ENCODE measurements at regions not wholly inside any gene's neighbourhood (a gene's known extent, or its start where the extent isn't known, plus 50 kb on each side); places are given as distances from the start of the nearest gene placed in this dataset.

GRCh38 chr18:70998490-70998889 lies 709.6 kb downstream of the SOCS6 start:
- Mint-ChIP-seq H3K27me3 (no peaks in the 10 kb centered on the region), H3K4me3 (no peak overlapping the region), H3K36me3 (no peaks in the 10 kb centered on the region), H3K9me3 (no peaks in the 10 kb centered on the region), H3K27ac (no peak overlapping the region), H3K4me1 (ENCODE audit: unreplicated experiment) (no peaks in the 10 kb centered on the region)
- DNase-seq (ENCODE audit: extremely low spot score, unreplicated experiment), result no peak
- TF ChIP-seq CTCF (conservative IDR thresholded peaks at IDR 0.05), result peak; percentile 46

DNA sequence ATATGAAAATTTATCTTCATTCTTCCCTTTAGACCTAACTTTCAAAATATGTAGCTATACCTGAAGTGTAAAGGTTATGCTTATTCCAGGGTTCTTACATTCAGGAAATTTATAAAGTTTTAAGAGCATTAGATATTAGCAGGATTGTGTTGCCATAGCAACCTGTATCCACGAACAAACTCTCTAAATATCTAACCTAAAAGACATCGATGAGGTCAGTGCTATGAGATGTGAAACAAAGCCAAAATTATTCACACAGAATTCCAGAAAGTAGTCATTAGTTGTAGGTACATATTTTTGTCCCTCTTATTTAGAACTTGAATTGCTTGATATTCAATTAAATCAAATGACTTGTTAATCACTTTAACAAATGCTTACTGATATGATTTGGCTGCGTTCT lies 705.3 kb downstream of the SOCS6 start:
- TF ChIP-seq CTCF (conservative IDR thresholded peaks at IDR 0.05), result no peak

DNA sequence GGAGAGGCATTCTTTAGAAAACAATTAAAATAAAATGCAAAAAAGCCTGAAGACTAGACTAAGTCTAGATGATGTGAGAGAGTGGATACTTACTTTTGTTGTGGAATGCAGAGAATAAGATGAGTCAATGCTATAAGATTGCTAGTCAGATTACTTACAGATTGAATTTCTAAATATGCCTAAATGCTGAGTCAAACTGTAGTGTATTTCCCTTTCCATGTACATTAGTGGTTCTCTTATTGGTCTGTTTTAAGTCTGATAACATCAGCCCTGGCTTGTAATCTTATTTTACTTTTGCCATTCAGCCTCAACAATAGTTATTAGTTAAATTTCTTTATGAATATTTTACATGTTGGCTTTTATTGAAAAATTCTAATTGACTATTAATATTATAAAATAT lies 702.7 kb downstream of the SOCS6 start:
- no peak for DNase-seq (ENCODE audit: extremely low spot score, unreplicated experiment)
- no peaks in the 10 kb centered on the region for H3K4me1 Mint-ChIP-seq (ENCODE audit: unreplicated experiment)
- no peak overlapping the region for H3K27ac Mint-ChIP-seq
- TF ChIP-seq CTCF (conservative IDR thresholded peaks at IDR 0.05), result no peak
- no peaks in the 10 kb centered on the region for H3K27me3 Mint-ChIP-seq
- peaks cover 10% of the 10 kb centered on the region for H3K9me3 Mint-ChIP-seq
- no peak overlapping the region for H3K4me3 Mint-ChIP-seq
- no peaks in the 10 kb centered on the region for H3K36me3 Mint-ChIP-seq

More for the DNA sequence above, 705.3 kb downstream of the SOCS6 start:
- Mint-ChIP-seq H3K27ac (no peak overlapping the region), H3K4me3 (no peak overlapping the region), H3K27me3 (no peaks in the 10 kb centered on the region), H3K36me3 (no peaks in the 10 kb centered on the region), H3K4me1 (ENCODE audit: unreplicated experiment) (no peaks in the 10 kb centered on the region), H3K9me3 (no peaks in the 10 kb centered on the region)
- no peak for DNase-seq (ENCODE audit: extremely low spot score, unreplicated experiment)

- Mint-ChIP-seq H3K4me3 (no peak overlapping the region), H3K27me3 (no peaks in the 10 kb centered on the region), H3K9me3 (peaks cover 15% of the 10 kb centered on the region), H3K27ac (no peak overlapping the region), H3K36me3 (no peaks in the 10 kb centered on the region), H3K4me1 (ENCODE audit: unreplicated experiment) (no peaks in the 10 kb centered on the region)
- TF ChIP-seq CTCF (conservative IDR thresholded peaks at IDR 0.05), result no peak
- DNase-seq (ENCODE audit: extremely low spot score, unreplicated experiment), result no peak
Observed at GRCh38 chr18:70985948-70986347, 697.1 kb downstream of the SOCS6 start.

DNA sequence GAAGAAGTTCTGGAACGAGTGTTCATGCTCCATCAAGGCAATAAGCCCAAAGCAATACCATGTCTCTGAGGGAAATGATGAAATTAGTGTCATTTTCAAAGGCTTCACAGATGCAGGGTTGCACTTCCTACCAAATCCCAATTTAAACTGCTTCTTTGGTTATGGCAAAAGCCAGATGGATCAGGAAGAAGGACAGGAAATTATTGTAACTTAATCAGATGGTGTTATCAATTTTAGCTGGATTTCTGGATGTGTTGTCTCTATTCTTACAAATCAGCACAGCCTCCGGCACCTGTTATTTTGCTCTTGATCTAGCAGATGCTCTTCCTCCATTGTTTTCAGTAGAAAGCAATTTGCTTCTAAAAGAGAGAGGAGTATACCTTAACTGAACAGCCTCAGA lies 693.4 kb downstream of the SOCS6 start:
- Mint-ChIP-seq H3K36me3 (no peaks in the 10 kb centered on the region), H3K9me3 (peaks cover 8% of the 10 kb centered on the region), H3K4me1 (ENCODE audit: unreplicated experiment) (no peaks in the 10 kb centered on the region), H3K27me3 (no peaks in the 10 kb centered on the region), H3K4me3 (no peak overlapping the region), H3K27ac (no peak overlapping the region)
- TF ChIP-seq CTCF (conservative IDR thresholded peaks at IDR 0.05), result no peak
- DNase-seq (ENCODE audit: extremely low spot score, unreplicated experiment), result no peak

All from type B pancreatic cell (in vitro differentiated cells).